ENCODE measurements at regions not wholly inside any gene's neighbourhood (a gene's known extent, or its start where the extent isn't known, plus 50 kb on each side); places are given as distances from the start of the nearest gene placed in this dataset.
A peak's percentile ranks its signal among the peaks of the same experiment; 100 is the strongest.

DNA sequence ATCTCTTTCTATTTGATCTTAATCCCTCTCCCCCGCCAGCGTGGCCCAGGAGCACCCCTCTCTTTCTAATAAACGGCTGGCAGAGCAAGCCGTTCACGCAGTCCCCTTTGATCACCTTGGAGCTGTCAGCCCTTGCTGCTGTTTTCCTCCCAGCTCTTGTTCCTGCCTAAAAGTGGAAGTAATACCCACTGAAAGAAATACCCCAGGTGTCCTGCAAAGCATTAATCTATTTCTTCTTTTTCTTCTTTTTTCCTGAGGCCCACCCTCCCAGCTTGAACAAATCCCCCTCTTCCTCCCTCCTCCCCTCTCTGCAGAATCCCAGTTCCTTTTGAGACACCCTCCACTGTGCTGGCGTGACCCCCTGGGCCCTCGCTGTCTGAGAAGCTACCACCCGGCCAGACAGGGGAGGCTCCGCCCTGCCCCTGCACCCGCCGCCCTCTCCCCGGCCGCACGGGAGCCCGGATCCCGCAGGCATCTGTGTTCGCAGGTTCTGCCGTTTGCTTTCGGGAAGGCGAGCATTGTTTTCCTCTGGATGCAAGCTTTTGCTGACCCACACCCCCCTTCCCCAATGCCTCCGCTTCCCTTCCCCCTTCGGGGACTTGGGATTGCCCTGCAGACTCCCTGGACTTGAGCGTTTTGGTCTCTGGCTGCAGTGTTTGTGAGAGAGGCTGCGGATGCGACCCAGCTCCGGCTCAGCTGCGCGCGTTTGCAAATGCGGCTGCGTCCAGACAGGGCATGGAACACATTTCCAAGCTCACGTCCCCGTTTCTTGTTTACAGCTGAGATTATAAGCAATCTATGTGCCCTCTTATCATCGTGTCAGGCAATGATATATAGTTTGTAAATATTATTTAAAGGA lies 631.5 kb downstream of the NYAP2 start:
- peaks cover 27% of the 10 kb centered on the region for H3K4me1 Mint-ChIP-seq (ENCODE audit: low read depth)
- peak overlapping the region; percentile 77 for H3K27ac Mint-ChIP-seq
- ATAC-seq (peak; percentile 72), DNase-seq (peak; percentile 30)
- ChIA-PET POLR2A (interaction anchor here (1.0 kb wide), 1 partner anchor 806 kb away, joined by 3 read pairs; the partner anchor contains the start of gene RHBDD1), CTCF (no interaction called here)
- TF ChIP-seq, protein P1, sequence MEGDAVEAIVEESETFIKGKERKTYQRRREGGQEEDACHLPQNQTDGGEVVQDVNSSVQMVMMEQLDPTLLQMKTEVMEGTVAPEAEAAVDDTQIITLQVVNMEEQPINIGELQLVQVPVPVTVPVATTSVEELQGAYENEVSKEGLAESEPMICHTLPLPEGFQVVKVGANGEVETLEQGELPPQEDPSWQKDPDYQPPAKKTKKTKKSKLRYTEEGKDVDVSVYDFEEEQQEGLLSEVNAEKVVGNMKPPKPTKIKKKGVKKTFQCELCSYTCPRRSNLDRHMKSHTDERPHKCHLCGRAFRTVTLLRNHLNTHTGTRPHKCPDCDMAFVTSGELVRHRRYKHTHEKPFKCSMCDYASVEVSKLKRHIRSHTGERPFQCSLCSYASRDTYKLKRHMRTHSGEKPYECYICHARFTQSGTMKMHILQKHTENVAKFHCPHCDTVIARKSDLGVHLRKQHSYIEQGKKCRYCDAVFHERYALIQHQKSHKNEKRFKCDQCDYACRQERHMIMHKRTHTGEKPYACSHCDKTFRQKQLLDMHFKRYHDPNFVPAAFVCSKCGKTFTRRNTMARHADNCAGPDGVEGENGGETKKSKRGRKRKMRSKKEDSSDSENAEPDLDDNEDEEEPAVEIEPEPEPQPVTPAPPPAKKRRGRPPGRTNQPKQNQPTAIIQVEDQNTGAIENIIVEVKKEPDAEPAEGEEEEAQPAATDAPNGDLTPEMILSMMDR (IDR thresholded peaks at IDR 0.05) = no peak
- H3K36me3 Mint-ChIP-seq (ENCODE audit: low read depth) = no peaks in the 10 kb centered on the region
- intact Hi-C loops (cut with micrococcal nuclease) = no loop called here
- peak overlapping the region; percentile 73 for H3K4me3 Mint-ChIP-seq
- no peaks in the 10 kb centered on the region for H3K9me3 Mint-ChIP-seq
- peaks cover 49% of the 10 kb centered on the region for H3K27me3 Mint-ChIP-seq

DNA sequence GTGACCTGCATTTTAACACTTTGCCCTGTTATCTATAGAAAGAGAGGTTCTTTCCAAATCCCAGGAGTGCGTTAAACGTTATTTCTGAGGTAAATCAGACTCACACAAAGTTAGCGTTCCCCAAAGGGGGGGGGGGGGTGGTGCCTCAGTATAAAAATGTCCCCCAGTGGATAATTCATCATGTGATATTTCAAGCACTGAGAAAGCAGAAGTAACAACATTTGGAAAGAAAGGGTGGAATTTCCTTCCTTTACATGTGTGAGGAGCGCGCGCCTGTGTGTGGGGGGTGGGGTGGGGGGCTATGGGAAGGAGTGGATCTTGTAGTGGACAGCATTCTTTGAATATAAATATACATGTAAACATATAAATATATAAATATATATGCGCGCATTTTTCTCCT lies 630.9 kb downstream of the NYAP2 start:
- DNase-seq = no peak
- peaks cover 46% of the 10 kb centered on the region for H3K27me3 Mint-ChIP-seq
- no peak overlapping the region for H3K27ac Mint-ChIP-seq
- CTCF ChIA-PET = no interaction called here
- no peak for ATAC-seq
- TF ChIP-seq, protein P1 (IDR thresholded peaks at IDR 0.05) = no peak
- no peaks in the 10 kb centered on the region for H3K9me3 Mint-ChIP-seq
- intact Hi-C loops (cut with micrococcal nuclease) = no loop called here
- H3K4me1 Mint-ChIP-seq (ENCODE audit: low read depth) = peaks cover 27% of the 10 kb centered on the region
- peak overlapping the region; percentile 73 for H3K4me3 Mint-ChIP-seq
- no peaks in the 10 kb centered on the region for H3K36me3 Mint-ChIP-seq (ENCODE audit: low read depth)
- POLR2A ChIA-PET = no interaction called here

DNA sequence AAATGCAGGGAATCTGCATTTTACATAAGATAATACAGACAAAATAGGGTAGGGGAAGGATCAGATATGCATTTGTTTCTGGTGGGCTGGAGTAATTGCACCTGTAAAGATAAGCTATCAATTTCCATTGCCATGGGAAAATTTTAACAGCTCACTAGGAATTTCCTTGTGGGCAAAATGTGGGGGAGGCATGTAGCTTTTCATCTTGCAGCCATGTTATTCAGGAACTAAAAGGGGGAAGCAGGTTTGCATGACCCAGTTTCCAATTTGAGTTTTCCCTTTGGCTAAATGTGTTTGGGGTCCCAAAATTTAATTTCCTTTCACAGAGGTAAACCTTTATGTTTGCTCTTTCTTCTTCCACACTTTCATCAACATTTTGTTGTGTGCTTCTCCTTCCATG lies 624.4 kb downstream of the NYAP2 start:
- DNase-seq (no peak), ATAC-seq (no peak)
- POLR2A ChIA-PET = no interaction called here
- CTCF ChIA-PET = no interaction called here
- Mint-ChIP-seq H3K9me3 (peaks cover 5% of the 10 kb centered on the region), H3K27ac (no peak overlapping the region), H3K4me1 (ENCODE audit: low read depth) (peaks cover 5% of the 10 kb centered on the region), H3K36me3 (ENCODE audit: low read depth) (peaks cover 2% of the 10 kb centered on the region), H3K27me3 (peaks cover 14% of the 10 kb centered on the region), H3K4me3 (no peak overlapping the region)
- intact Hi-C loops (cut with micrococcal nuclease) = no loop called here
- TF ChIP-seq, protein P1 (IDR thresholded peaks at IDR 0.05) = no peak

DNA sequence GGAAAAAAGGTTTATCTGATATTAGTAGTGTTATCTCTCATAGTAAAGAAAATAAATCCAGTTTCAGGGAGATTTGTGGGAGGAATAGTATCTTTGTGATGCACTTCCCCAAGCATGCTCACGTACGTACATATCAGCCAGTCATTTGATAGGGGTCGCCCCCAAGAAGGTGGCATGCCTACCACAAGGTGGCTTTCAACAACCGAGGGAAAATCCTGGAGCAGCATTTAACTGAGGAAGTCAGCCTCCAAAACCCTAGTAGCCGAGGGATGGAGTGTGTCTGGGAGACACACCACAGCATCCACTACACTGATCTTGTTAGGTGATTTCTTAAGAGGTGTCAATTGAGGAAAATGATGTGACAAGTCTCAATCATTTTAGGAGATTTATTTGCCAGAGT lies 623.9 kb downstream of the NYAP2 start:
- Mint-ChIP-seq H3K27ac (no peak overlapping the region), H3K27me3 (peaks cover 11% of the 10 kb centered on the region), H3K36me3 (ENCODE audit: low read depth) (peaks cover 3% of the 10 kb centered on the region), H3K4me1 (ENCODE audit: low read depth) (peaks cover 5% of the 10 kb centered on the region), H3K4me3 (no peak overlapping the region), H3K9me3 (peaks cover 7% of the 10 kb centered on the region)
- POLR2A ChIA-PET = no interaction called here
- TF ChIP-seq, protein P1 (IDR thresholded peaks at IDR 0.05) = no peak
- DNase-seq (no peak), ATAC-seq (no peak)
- intact Hi-C loops (cut with micrococcal nuclease) = no loop called here
- CTCF ChIA-PET = no interaction called here

DNA sequence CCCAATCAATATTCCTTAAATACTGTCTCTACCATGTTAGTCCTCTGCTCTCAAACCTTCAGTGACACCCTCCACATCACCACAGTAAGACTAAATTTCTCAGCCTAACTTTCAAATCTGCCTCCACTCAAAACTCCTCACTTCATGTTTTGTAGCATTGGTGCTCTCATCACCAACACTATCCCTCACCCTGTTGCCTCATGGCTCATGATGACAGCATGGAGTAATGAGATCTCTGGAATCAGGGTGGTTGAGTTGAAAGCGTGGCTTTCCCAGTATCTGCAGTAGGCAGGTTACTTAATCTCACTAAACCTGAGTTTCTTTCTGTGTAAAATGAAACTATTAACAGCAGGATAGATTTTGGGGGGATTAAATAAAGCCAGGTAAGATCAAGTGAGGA lies 621.4 kb downstream of the NYAP2 start:
- H3K27me3 Mint-ChIP-seq = peaks cover 6% of the 10 kb centered on the region
- H3K36me3 Mint-ChIP-seq (ENCODE audit: low read depth) = peaks cover 3% of the 10 kb centered on the region
- intact Hi-C loops (cut with micrococcal nuclease) = no loop called here
- H3K4me1 Mint-ChIP-seq (ENCODE audit: low read depth) = no peaks in the 10 kb centered on the region
- ChIA-PET CTCF (no interaction called here), POLR2A (no interaction called here)
- TF ChIP-seq, protein P1 (IDR thresholded peaks at IDR 0.05) = no peak
- no peak overlapping the region for H3K4me3 Mint-ChIP-seq
- peaks cover 9% of the 10 kb centered on the region for H3K9me3 Mint-ChIP-seq
- ATAC-seq = no peak
- DNase-seq = no peak
- H3K27ac Mint-ChIP-seq = no peak overlapping the region
